CD4-positive, CD25-positive, alpha-beta regulatory T cell (primary cell): ENCODE measurements at regions not wholly inside any gene's neighbourhood (a gene's known extent, or its start where the extent isn't known, plus 50 kb on each side); places are given as distances from the start of the nearest gene placed in this dataset.
"Not testable (repeated sequence)": the region's sequence is repeated elsewhere in the genome, so short reads cannot be mapped to it uniquely, and the experiment has no call there.

Experiments used
- ATAC-seq, 2 donors: fragments of 150-1000 bp; cut with Tn5 transposase; one replicate each; pipeline ENCODE4 v1.10.0; 2021; ENCODE audit warnings: low read depth in 2 of 2, moderate number of reproducible peaks in 2 of 2, moderate library complexity in 1 of 2
- DNase-seq, 3 donors: peaks; one replicate each; pipeline versions ENCODE4 v3.0.0 to v3.0.0-alpha.2; 2012 to 2022; ENCODE audit warnings: mixed read lengths in 1 of 3
- H3K27ac ChIP-seq: one replicate; pipeline ENCODE4 v1.7.0; 2013; ENCODE audit warnings: mild to moderate bottlenecking, low read length; ENCODE audit not compliant: insufficient read depth, poor library complexity, severe bottlenecking
- H3K27me3 ChIP-seq: one replicate; pipeline ENCODE4 v1.7.0; 2013; ENCODE audit warnings: low read length; ENCODE audit not compliant: control insufficient read depth, insufficient read depth
- H3K36me3 ChIP-seq: one replicate; pipeline ENCODE4 v1.7.0; 2013; ENCODE audit warnings: mild to moderate bottlenecking, low read length, moderate library complexity; ENCODE audit not compliant: control insufficient read depth, insufficient read depth
- H3K4me1 ChIP-seq: 2 replicates; pipeline ENCODE4 v1.7.0; 2013; ENCODE audit warnings: mild to moderate bottlenecking, low read length; ENCODE audit not compliant: insufficient read depth, control insufficient read depth, poor library complexity, severe bottlenecking
- H3K4me3 ChIP-seq: one replicate; pipeline ENCODE4 v1.7.0; 2013; ENCODE audit warnings: low read depth, mild to moderate bottlenecking, low read length, moderate library complexity
- H3K9me3 ChIP-seq, 2 experiments: 1 replicate in 1 of 2; 2 replicates in 1 of 2; pipeline ENCODE4 v1.7.0; 2013; ENCODE audit warnings: low read length in 2 of 2, mild to moderate bottlenecking in 1 of 2, moderate library complexity in 1 of 2; ENCODE audit not compliant: control insufficient read depth in 2 of 2
- H3K27ac Mint-ChIP-seq, 3 donors: one replicate each; pipeline ENCODE4 v1.8.0; 2020 to 2022; ENCODE audit warnings: mild to moderate bottlenecking in 3 of 3, mixed read lengths in 3 of 3, moderate library complexity in 2 of 3
- H3K27me3 Mint-ChIP-seq: one replicate; pipeline ENCODE4 v1.8.0; 2022; ENCODE audit warnings: mild to moderate bottlenecking, mixed read lengths
- H3K36me3 Mint-ChIP-seq: one replicate; pipeline ENCODE4 v1.8.0; 2020; ENCODE audit warnings: mixed read lengths
- H3K4me1 Mint-ChIP-seq, 4 donors: one replicate each; pipeline ENCODE4 v1.8.0; 2020 to 2022; ENCODE audit warnings: mixed read lengths in 4 of 4, mild to moderate bottlenecking in 1 of 4
- H3K4me3 Mint-ChIP-seq, 4 donors: one replicate each; pipeline ENCODE4 v1.8.0; 2020 to 2022; ENCODE audit warnings: mild to moderate bottlenecking in 4 of 4, mixed read lengths in 4 of 4, moderate library complexity in 3 of 4
- H3K9me3 Mint-ChIP-seq, 7 donors: one replicate each; pipeline ENCODE4 v1.8.0; 2020 to 2022; ENCODE audit warnings: mixed read lengths in 7 of 7, mild to moderate bottlenecking in 3 of 7, moderate library complexity in 2 of 7

DNA sequence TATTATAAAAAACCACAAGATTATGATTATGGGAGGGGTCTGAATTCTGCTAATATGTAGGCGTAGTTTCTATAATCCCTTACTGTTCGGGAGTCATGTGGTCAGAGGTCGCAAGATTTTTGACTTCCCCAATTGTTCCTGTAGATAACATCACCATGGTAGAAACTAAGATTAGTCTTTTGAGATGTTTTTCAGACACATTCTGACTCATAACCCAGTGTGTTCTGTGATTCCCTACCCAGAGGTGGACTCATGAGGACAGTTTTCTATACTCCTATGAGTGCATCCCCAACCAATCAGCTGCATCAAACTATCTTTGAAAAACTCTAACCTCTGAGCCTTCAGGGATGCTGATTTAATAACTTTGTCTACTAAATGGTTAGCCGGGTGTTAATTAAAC is 175.5 kb downstream of the RFPL4B start:
- ATAC-seq: no peak

DNA sequence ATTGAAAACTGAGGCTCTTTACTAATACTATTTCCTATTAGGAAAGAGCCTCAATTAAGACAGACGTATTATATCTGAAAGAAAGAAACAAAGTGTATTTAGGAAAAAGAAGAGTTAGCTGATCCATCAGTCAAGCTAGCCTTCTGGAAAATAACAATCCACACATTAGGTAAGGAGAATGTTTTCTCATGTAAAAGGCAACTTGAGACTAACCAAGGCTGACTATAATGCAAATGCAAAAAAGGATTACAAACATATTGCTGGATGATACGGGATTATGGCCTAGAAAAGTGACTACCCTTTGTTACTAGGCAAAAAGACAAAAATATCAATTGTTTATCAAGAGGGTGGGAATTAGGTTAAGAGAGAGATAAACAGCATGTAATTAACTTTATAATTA is 176.9 kb downstream of the RFPL4B start:
- DNase-seq (no peak), ATAC-seq (no peak)
- H3K9me3 ChIP-seq: no peaks in the 10 kb centered on the region
- H3K27ac ChIP-seq: no peak overlapping the region
- H3K4me3 ChIP-seq: no peak overlapping the region
- Mint-ChIP-seq H3K27ac (no peak overlapping the region), H3K4me3 (no peak overlapping the region), H3K4me1 (no peaks in the 10 kb centered on the region), H3K36me3 (no peaks in the 10 kb centered on the region), H3K27me3 (peaks cover 5% of the 10 kb centered on the region), H3K9me3 (peaks cover 0 to 3% (median 0%) of the 10 kb centered on the region in 7 donors)
- no peaks in the 10 kb centered on the region for H3K36me3 ChIP-seq
- H3K4me1 ChIP-seq: no peaks in the 10 kb centered on the region
- H3K27me3 ChIP-seq: no peaks in the 10 kb centered on the region

More for the DNA sequence above, 175.5 kb downstream of the RFPL4B start:
- no peak for DNase-seq
- H3K4me1 Mint-ChIP-seq: no peaks in the 10 kb centered on the region
- no peaks in the 10 kb centered on the region for H3K4me1 ChIP-seq
- no peak overlapping the region for H3K27ac Mint-ChIP-seq
- no peak overlapping the region for H3K4me3 ChIP-seq
- no peak overlapping the region for H3K4me3 Mint-ChIP-seq
- H3K27ac ChIP-seq: no peak overlapping the region
- H3K36me3 Mint-ChIP-seq: no peaks in the 10 kb centered on the region
- H3K36me3 ChIP-seq: no peaks in the 10 kb centered on the region
- H3K27me3 Mint-ChIP-seq: peaks cover 5% of the 10 kb centered on the region
- H3K9me3 Mint-ChIP-seq: peaks cover 0 to 3% (median 0%) of the 10 kb centered on the region in 7 donors
- H3K9me3 ChIP-seq: no peaks in the 10 kb centered on the region
- no peaks in the 10 kb centered on the region for H3K27me3 ChIP-seq

DNA sequence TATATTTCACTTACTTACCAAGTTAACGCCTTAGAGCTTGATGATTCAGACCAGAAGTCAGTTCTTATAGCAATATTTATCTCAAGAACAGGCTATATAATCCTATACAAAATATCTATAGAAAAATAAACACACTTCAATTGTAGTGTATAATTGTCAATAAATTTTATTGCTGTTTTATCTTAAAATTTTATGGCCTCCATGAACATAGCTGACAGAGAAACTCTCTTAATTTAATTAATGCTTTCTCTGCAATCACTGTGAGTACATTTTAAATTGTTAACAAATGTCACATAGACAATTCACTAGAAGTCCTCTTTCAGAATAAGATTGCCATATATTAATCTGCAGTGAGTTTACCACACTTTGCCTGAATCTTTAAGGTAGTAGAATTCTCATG is 178.6 kb downstream of the RFPL4B start:
- H3K27me3 Mint-ChIP-seq: peaks cover 5% of the 10 kb centered on the region
- no peaks in the 10 kb centered on the region for H3K36me3 Mint-ChIP-seq
- DNase-seq: no peak
- no peaks in the 10 kb centered on the region for H3K4me1 ChIP-seq
- no peaks in the 10 kb centered on the region for H3K36me3 ChIP-seq
- no peak overlapping the region for H3K27ac ChIP-seq
- H3K9me3 Mint-ChIP-seq: peaks cover 0 to 5% (median 0%) of the 10 kb centered on the region in 7 donors
- no peaks in the 10 kb centered on the region for H3K9me3 ChIP-seq
- H3K27me3 ChIP-seq: no peaks in the 10 kb centered on the region
- no peak overlapping the region for H3K4me3 Mint-ChIP-seq
- H3K4me1 Mint-ChIP-seq: no peaks in the 10 kb centered on the region
- H3K27ac Mint-ChIP-seq: no peak overlapping the region
- H3K4me3 ChIP-seq: no peak overlapping the region
- ATAC-seq: no peak

DNA sequence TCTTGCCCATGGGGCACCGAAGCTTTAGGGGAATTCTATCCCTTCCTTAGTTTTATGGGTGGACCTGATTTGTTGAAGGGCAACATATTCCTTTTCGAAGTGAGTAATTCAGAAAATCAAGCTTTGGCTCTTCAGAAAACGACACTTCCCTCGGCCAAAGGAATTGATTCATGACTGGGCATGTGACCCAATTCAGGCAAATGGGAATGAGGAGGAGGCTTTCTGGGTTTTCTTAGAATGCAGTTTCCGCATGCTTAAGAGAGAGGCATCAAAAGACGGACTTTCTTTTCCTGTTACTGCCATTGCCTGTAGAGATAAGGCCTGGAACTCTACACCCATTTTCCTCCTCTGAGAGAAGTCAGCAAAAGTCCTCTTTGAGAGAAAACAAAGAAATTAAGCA is 179.5 kb downstream of the RFPL4B start:
- Histone ChIP-seq H3K27ac (no peak overlapping the region), H3K4me3 (no peak overlapping the region), H3K9me3 (no peaks in the 10 kb centered on the region), H3K27me3 (no peaks in the 10 kb centered on the region), H3K36me3 (no peaks in the 10 kb centered on the region), H3K4me1 (no peaks in the 10 kb centered on the region)
- ATAC-seq: no peak
- Mint-ChIP-seq H3K4me3 (no peak overlapping the region), H3K9me3 (peaks cover 0 to 5% (median 0%) of the 10 kb centered on the region in 7 donors), H3K36me3 (no peaks in the 10 kb centered on the region), H3K27ac (no peak overlapping the region), H3K4me1 (no peaks in the 10 kb centered on the region), H3K27me3 (peaks cover 5% of the 10 kb centered on the region)
- no peak for DNase-seq

DNA sequence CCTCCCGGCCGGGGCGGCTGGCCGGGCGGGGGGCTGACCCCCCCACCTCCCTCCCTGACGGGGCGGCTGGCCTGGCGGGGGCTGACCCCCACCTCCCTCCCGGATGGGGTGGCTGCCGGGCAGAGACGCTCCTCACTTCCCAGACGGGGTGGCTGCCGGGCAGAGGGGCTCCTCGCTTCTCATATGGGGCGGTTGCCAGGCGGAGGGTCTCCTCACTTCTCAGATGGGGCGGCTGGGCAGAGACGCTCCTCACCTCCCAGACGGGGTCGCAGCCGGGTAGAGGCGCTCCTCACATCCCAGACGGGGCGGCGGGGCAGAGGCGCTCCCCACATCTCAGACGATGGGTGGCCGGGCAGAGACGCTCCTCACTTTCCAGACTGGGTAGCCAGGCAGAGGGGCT is 181.2 kb downstream of the RFPL4B start:
- DNase-seq, H3K27ac ChIP-seq, H3K9me3 Mint-ChIP-seq, H3K4me3 Mint-ChIP-seq, H3K4me3 ChIP-seq, H3K4me1 ChIP-seq, H3K36me3 Mint-ChIP-seq, H3K9me3 ChIP-seq, H3K27me3 Mint-ChIP-seq, ATAC-seq, H3K27ac Mint-ChIP-seq, H3K36me3 ChIP-seq, H3K27me3 ChIP-seq, H3K4me1 Mint-ChIP-seq: not testable (repeated sequence)

DNA sequence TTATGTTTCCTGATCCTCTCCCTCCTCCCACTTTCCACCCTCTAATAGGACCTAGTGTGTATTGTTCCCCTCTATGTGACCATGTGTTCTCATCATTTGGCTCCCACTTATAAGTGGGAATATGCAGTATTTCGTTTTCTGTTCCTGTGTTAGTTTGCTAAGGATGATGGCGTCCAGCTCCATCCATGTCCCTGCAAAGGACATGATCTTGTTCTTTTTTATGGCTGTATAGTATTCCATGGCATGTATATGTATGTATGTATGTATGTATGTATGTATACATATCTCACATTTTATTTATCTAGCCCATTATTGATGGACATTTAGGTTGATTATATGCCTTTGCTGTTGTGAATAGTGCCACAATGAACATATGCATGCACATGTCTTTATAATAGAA is 188.7 kb downstream of the RFPL4B start:
- Histone ChIP-seq H3K9me3 (no peaks in the 10 kb centered on the region), H3K4me1 (no peaks in the 10 kb centered on the region), H3K4me3 (no peak overlapping the region), H3K36me3 (no peaks in the 10 kb centered on the region), H3K27ac (no peak overlapping the region), H3K27me3 (no peaks in the 10 kb centered on the region)
- Mint-ChIP-seq H3K27ac (no peak overlapping the region), H3K4me1 (no peaks in the 10 kb centered on the region), H3K27me3 (no peaks in the 10 kb centered on the region), H3K36me3 (no peaks in the 10 kb centered on the region), H3K4me3 (no peak overlapping the region), H3K9me3 (peaks cover 0 to 11% (median 5%) of the 10 kb centered on the region in 7 donors)
- no peak for ATAC-seq
- no peak for DNase-seq

DNA sequence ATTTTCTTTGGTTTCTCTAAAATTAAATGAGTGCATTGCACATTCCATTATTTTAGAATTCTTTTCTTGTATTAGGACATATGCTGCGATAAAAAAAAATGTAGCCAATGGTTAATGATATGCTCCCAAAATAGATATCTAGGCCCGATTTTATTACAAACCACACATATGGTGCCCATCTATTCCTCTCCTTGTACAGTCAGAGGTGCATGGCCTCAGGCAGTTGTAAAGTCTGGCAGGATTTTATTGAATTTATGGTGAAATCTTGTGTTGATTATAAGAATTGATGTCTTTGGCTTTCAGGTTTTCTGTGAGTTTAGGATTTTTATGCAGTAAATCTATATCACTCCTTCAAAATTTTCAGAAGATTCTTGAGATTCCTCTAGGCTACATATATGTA is 192.2 kb downstream of the RFPL4B start:
- no peak overlapping the region for H3K4me3 ChIP-seq

DNA sequence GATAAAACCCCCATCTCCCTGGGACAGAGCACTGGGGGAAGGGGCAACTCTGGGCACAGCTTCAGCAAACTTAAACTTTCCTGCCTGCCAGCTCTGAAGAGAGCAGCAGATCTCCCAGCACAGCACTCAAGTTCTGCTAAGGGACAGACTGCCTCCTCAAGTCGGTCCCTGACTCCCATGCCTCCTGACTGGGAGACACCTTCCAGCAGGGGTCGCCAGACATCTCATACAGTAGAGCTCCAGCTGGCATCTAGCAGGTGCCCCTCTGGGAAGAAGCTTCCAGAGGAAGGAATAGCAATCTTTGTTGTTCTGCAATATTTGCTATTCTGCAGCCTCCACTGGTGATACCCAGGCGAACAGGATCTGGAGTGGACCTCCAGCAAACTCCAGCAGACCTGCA is 194.7 kb downstream of the RFPL4B start:
- not testable (repeated sequence) for H3K27me3 ChIP-seq, H3K27me3 Mint-ChIP-seq, H3K4me3 ChIP-seq, ATAC-seq, DNase-seq, H3K4me1 Mint-ChIP-seq, H3K27ac ChIP-seq, H3K4me1 ChIP-seq, H3K36me3 Mint-ChIP-seq, H3K36me3 ChIP-seq, H3K9me3 ChIP-seq, H3K27ac Mint-ChIP-seq, H3K4me3 Mint-ChIP-seq
- peaks cover 0 to 17% (median 4%) of the 10 kb centered on the region in 7 donors for H3K9me3 Mint-ChIP-seq

More for the DNA sequence above, 192.2 kb downstream of the RFPL4B start:
- ATAC-seq (no peak), DNase-seq (no peak)
- no peak overlapping the region for H3K4me3 Mint-ChIP-seq
- H3K9me3 Mint-ChIP-seq: peaks cover 1 to 11% (median 6%) of the 10 kb centered on the region in 7 donors
- H3K27me3 Mint-ChIP-seq: peaks cover 4% of the 10 kb centered on the region
- no peaks in the 10 kb centered on the region for H3K36me3 Mint-ChIP-seq
- H3K4me1 Mint-ChIP-seq: no peaks in the 10 kb centered on the region
- Histone ChIP-seq H3K9me3 (no peaks in the 10 kb centered on the region), H3K27ac (no peak overlapping the region), H3K27me3 (no peaks in the 10 kb centered on the region), H3K36me3 (no peaks in the 10 kb centered on the region), H3K4me1 (no peaks in the 10 kb centered on the region)
- no peak overlapping the region for H3K27ac Mint-ChIP-seq
